Neural progenitor cell (in vitro differentiated cells): ENCODE measurements at regions not wholly inside any gene's neighbourhood (a gene's known extent, or its start where the extent isn't known, plus 50 kb on each side); places are given as distances from the start of the nearest gene placed in this dataset.

Experiments used
- CTCF ChIP-seq: fragments of 200-600 bp; sonication (generic); IDR thresholded peaks from 2 replicates; pipeline ENCODE4 v1.5.1; 2017; ENCODE audit warnings: antibody characterized with exemption, mild to moderate bottlenecking
- EZH2 ChIP-seq: fragments of 200-600 bp; sonication (generic); IDR thresholded peaks from 2 replicates; pipeline ENCODE4 v1.6.1; 2017; ENCODE audit warnings: antibody characterized with exemption, mild to moderate bottlenecking, moderate library complexity
- EZH2phosphoT487 ChIP-seq: fragments of 200-600 bp; sonication (generic); IDR thresholded peaks from 2 replicates; pipeline ENCODE4 v1.6.1; 2017; ENCODE audit warnings: antibody characterized with exemption

- TF ChIP-seq CTCF (no peak), EZH2phosphoT487 (no peak), EZH2 (no peak)
Observed at GRCh38 chr1:189524501-189524900, 953.2 kb downstream of the BRINP3 start.
